Sigmoid colon (tissue), 4 donors: ENCODE measurements at regions not wholly inside any gene's neighbourhood (a gene's known extent, or its start where the extent isn't known, plus 50 kb on each side); places are given as distances from the start of the nearest gene placed in this dataset.

Source experiments
- CTCF ChIP-seq, 4 experiments: fragments of 450-650 bp in 3 of 4; fragments of 200-600 bp in 1 of 4; IDR thresholded peaks; one replicate each; pipeline ENCODE4 v1.5.1; 2016 to 2019; ENCODE audit warnings: antibody characterized with exemption in 4 of 4, mild to moderate bottlenecking in 3 of 4, moderate library complexity in 2 of 4
- POLR2A ChIP-seq, 2 donors: fragments of 450-650 bp; IDR thresholded peaks; one replicate each; pipeline ENCODE4 v1.6.1; 2016; ENCODE audit warnings: antibody characterized with exemption in 2 of 2, mild to moderate bottlenecking in 2 of 2, moderate library complexity in 2 of 2
- POLR2AphosphoS5 ChIP-seq, 4 donors: sonication (generic); formaldehyde crosslinking; IDR thresholded peaks; one replicate each; pipeline ENCODE4 v1.6.1; 2017; ENCODE audit warnings: antibody characterized with exemption in 4 of 4

GRCh38 chrX:131614241-131614640 is 70.4 kb downstream of the OR13H1 start:
- no peak for TF ChIP-seq CTCF (IDR thresholded peaks at IDR 0.05)
- no peak for TF ChIP-seq POLR2A (IDR thresholded peaks at IDR 0.05)
- no peak for TF ChIP-seq POLR2AphosphoS5 (IDR thresholded peaks at IDR 0.05)
